Activated CD8-positive, alpha-beta T cell treated with anti-CD3 and anti-CD28 coated beads for 36 hours (primary cell): ENCODE measurements at regions not wholly inside any gene's neighbourhood (a gene's known extent, or its start where the extent isn't known, plus 50 kb on each side); places are given as distances from the start of the nearest gene placed in this dataset.

Experiments used
- ATAC-seq: fragments of 200-7000 bp; cut with Tn5 transposase; one replicate; pipeline ENCODE4 v1.10.0; 2021; ENCODE audit warnings: mild to moderate bottlenecking, moderate library complexity
- CTCF ChIA-PET: fragments of 350-600 bp; sonication (Branson Sonifier 250); formaldehyde crosslinking; loops from one replicate; lab custom pipeline; 2021; ENCODE audit warnings: antibody characterized with exemption; lab: Charles Lee
- POLR2A ChIA-PET: fragments of 350-600 bp; sonication (Branson Sonifier 250); formaldehyde crosslinking; loops from one replicate; lab custom pipeline; 2021; ENCODE audit warnings: antibody characterized with exemption; lab: Charles Lee
- DNase-seq: peaks from one replicate; pipeline ENCODE4 v3.0.0-alpha.2; 2020
- H3K27ac Mint-ChIP-seq: one replicate; pipeline ENCODE4 v1.8.0; 2021; ENCODE audit warnings: mild to moderate bottlenecking, mixed read lengths
- H3K27me3 Mint-ChIP-seq: one replicate; pipeline ENCODE4 v1.8.0; 2021; ENCODE audit warnings: mixed read lengths
- H3K36me3 Mint-ChIP-seq: one replicate; pipeline ENCODE4 v1.8.0; 2021; ENCODE audit warnings: low read depth, mixed read lengths
- H3K4me1 Mint-ChIP-seq: one replicate; pipeline ENCODE4 v1.8.0; 2021; ENCODE audit warnings: low read depth, mixed read lengths
- H3K4me3 Mint-ChIP-seq: one replicate; pipeline ENCODE4 v1.8.0; 2021; ENCODE audit warnings: mild to moderate bottlenecking, moderate library complexity, mixed read lengths
- H3K9me3 Mint-ChIP-seq: one replicate; pipeline ENCODE4 v1.8.0; 2021; ENCODE audit warnings: mixed read lengths
- intact Hi-C: fragments of 100-400 bp; cut with micrococcal nuclease; formaldehyde crosslinking; loops from one replicate; pipeline ENCODE4 v1.10.0; 2022
- TF ChIP-seq, protein P1 (sequence below): fragments of 200-600 bp; IDR thresholded peaks from one replicate; pipeline ENCODE4 v1.8.0; 2022; ENCODE audit warnings: antibody characterized with exemption, mild to moderate bottlenecking

DNA sequence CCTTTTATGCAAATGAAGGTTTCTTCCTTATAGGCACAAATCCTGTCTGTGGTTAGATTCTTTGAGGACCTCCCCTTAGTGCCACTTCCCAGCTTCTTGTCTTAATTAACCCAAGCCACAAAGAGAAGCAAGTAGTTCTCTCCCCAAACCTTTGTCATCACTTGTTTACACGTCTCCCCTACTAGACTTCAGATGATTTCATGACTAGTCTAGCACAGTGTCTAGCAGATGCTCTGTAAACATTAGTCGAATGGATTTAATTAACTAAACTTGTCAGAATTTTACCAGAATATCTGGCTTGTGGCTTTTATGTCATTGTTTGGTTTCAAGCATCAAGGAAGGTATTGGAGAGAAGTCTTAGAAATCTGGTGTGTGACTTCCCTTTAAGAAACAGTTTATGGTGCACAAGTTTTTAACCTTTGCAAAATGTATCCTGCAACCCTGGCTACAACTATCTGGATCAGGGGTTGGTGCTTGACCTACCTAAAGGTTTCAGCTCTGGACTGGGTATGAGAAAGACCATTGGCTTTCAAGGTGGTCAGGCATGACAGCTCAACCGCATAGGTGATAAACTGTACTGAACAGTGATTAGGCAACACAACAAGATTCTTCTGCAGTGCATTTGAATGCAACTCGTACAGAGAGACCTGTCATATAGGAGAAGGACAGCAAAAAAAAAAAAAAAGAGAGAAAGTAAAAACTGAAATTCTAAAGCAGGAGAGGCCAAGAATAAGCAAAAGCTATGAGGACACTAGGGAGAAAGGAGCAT lies 93.2 kb upstream of the CCDC150 start:
- Mint-ChIP-seq H3K27ac (no peak overlapping the region), H3K36me3 (no peaks in the 10 kb centered on the region), H3K9me3 (no peaks in the 10 kb centered on the region), H3K4me3 (no peak overlapping the region), H3K4me1 (no peaks in the 10 kb centered on the region), H3K27me3 (peaks cover 10% of the 10 kb centered on the region)
- ChIA-PET CTCF (no interaction called here), POLR2A (no interaction called here)
- DNase-seq (no peak), ATAC-seq (no peak)
- TF ChIP-seq, protein P1, sequence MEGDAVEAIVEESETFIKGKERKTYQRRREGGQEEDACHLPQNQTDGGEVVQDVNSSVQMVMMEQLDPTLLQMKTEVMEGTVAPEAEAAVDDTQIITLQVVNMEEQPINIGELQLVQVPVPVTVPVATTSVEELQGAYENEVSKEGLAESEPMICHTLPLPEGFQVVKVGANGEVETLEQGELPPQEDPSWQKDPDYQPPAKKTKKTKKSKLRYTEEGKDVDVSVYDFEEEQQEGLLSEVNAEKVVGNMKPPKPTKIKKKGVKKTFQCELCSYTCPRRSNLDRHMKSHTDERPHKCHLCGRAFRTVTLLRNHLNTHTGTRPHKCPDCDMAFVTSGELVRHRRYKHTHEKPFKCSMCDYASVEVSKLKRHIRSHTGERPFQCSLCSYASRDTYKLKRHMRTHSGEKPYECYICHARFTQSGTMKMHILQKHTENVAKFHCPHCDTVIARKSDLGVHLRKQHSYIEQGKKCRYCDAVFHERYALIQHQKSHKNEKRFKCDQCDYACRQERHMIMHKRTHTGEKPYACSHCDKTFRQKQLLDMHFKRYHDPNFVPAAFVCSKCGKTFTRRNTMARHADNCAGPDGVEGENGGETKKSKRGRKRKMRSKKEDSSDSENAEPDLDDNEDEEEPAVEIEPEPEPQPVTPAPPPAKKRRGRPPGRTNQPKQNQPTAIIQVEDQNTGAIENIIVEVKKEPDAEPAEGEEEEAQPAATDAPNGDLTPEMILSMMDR, result no peak
- intact Hi-C loops, result no loop called here

DNA sequence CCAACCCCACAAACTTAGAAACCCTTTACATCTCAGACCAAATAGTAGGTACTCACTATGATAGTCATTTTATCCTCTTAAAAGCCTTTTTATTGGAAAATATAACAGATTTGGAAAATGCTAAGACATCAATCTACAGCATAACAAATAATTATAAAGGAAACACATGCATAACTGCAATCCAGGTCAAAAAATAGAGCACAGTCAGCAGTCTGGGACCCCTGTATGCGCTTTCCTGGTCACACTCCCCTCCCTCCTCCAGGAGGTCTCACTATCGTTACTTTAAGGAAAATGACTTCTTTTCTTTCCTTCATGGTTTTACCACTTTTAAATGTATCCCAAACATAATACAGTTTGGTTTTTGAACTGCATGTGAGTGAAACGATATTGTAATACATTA lies 90.5 kb upstream of the CCDC150 start:
- Mint-ChIP-seq H3K27me3 (peaks cover 8% of the 10 kb centered on the region), H3K4me1 (no peaks in the 10 kb centered on the region), H3K36me3 (no peaks in the 10 kb centered on the region), H3K9me3 (no peaks in the 10 kb centered on the region), H3K27ac (no peak overlapping the region), H3K4me3 (no peak overlapping the region)
- ChIA-PET CTCF (no interaction called here), POLR2A (no interaction called here)
- intact Hi-C loops, result no loop called here
- TF ChIP-seq, protein P1, result no peak
- ATAC-seq (no peak), DNase-seq (no peak)

DNA sequence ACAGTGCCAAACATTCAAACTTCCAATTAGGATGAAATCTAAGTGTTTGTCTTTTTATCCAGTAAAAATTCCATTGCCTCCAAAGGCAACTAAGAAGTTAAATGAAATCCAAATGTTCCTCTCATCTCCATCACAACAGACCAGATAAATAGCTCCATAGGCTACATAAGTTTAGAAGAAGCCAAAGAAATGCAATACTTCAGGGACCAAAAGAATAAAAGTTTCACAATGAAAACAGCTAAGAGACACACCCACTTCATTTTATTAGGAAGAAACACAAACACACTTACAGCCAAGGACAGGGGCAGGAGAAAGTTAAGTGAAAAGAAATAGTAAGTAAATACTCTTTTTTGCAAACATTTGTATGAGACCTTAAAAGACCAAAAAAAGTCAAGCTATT lies 88.5 kb upstream of the CCDC150 start:
- Mint-ChIP-seq H3K9me3 (no peaks in the 10 kb centered on the region), H3K27me3 (peaks cover 8% of the 10 kb centered on the region), H3K4me1 (no peaks in the 10 kb centered on the region), H3K36me3 (no peaks in the 10 kb centered on the region), H3K4me3 (no peak overlapping the region), H3K27ac (no peak overlapping the region)
- POLR2A ChIA-PET, result interaction anchor here (0.6 kb wide), 1 partner anchor 9 kb away, joined by 5 read pairs; no protein-coding TSS in a partner anchor
- TF ChIP-seq, protein P1, result no peak
- intact Hi-C loops, result no loop called here
- CTCF ChIA-PET, result interaction anchor here (1.4 kb wide), 1 partner anchor 200 kb away, joined by 4 read pairs; no protein-coding TSS in a partner anchor
- no peak for DNase-seq
- no peak for ATAC-seq

DNA sequence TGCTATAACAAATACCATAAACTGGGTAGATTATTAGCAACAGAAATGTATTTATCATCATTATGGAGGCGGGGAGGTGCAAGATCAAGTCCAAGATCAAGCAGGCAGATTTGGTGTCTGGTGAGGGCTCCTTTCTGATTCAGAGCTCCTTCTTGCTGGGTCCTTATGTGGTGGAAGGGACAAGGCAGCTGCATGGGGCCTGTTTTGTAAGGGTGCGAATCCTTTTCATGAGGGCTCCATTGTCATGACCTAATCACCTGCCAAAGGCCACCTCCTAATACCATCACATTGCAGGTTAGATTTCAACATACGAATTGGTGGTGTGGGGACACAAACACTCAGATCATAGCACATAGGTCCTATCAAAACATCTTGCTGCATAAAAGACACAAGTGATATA lies 84.4 kb upstream of the CCDC150 start:
- DNase-seq, result no peak
- no peaks in the 10 kb centered on the region for H3K36me3 Mint-ChIP-seq

DNA sequence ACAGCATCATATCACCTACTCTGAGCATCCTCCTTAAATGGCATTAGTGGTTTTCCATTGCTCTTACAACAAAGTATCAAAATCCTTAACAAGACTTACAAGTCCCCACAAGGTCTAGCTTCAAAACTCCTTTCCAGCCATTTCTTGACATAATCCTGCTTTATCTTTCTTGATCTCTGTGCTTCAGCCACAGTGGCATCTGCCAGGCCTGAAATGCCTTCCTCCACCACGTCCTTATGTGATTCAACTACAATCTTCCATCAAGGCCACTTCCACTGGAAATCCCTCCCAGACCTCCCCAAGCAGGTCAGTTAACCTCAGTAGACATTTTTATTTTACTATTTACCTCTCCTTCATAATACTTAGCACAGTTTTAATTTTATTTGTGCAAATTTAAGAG lies 83.8 kb upstream of the CCDC150 start:
- ATAC-seq, result no peak
- no peak overlapping the region for H3K27ac Mint-ChIP-seq
- no peaks in the 10 kb centered on the region for H3K9me3 Mint-ChIP-seq
- no peaks in the 10 kb centered on the region for H3K36me3 Mint-ChIP-seq
- H3K4me3 Mint-ChIP-seq, result no peak overlapping the region
- CTCF ChIA-PET, result no interaction called here
- TF ChIP-seq, protein P1, result no peak
- POLR2A ChIA-PET, result no interaction called here
- intact Hi-C loops, result no loop called here
- DNase-seq, result no peak
- H3K27me3 Mint-ChIP-seq, result peaks cover 2% of the 10 kb centered on the region
- no peaks in the 10 kb centered on the region for H3K4me1 Mint-ChIP-seq

More for the DNA sequence above, 84.4 kb upstream of the CCDC150 start:
- intact Hi-C loops, result no loop called here
- ChIA-PET CTCF (no interaction called here), POLR2A (no interaction called here)
- no peak for ATAC-seq
- TF ChIP-seq, protein P1, result no peak
- H3K4me3 Mint-ChIP-seq, result no peak overlapping the region
- no peaks in the 10 kb centered on the region for H3K4me1 Mint-ChIP-seq
- peaks cover 1% of the 10 kb centered on the region for H3K27me3 Mint-ChIP-seq
- H3K9me3 Mint-ChIP-seq, result no peaks in the 10 kb centered on the region
- no peak overlapping the region for H3K27ac Mint-ChIP-seq
